Progenitor cell of endocrine pancreas (in vitro differentiated cells): ENCODE measurements at regions not wholly inside any gene's neighbourhood (a gene's known extent, or its start where the extent isn't known, plus 50 kb on each side); places are given as distances from the start of the nearest gene placed in this dataset.
"Not testable (repeated sequence)": the region's sequence is repeated elsewhere in the genome, so short reads cannot be mapped to it uniquely, and the experiment has no call there.

Experiments
- DNase-seq: peaks from one replicate; pipeline ENCODE4 v3.0.0; 2021; ENCODE audit warnings: low spot score; ENCODE audit not compliant: unreplicated experiment
- H3K27ac Mint-ChIP-seq: 2 replicates; pipeline ENCODE4 v1.8.0; 2021; ENCODE audit warnings: mild to moderate bottlenecking, moderate library complexity, mixed read lengths
- H3K27me3 Mint-ChIP-seq: 2 replicates; pipeline ENCODE4 v1.8.0; 2021; ENCODE audit warnings: mixed read lengths
- H3K36me3 Mint-ChIP-seq: 2 replicates; pipeline ENCODE4 v1.8.0; 2022; ENCODE audit warnings: mixed read lengths; ENCODE audit not compliant: insufficient read depth
- H3K4me1 Mint-ChIP-seq: 2 replicates; pipeline ENCODE4 v1.8.0; 2021; ENCODE audit warnings: low read depth, mixed read lengths
- H3K4me3 Mint-ChIP-seq: 2 replicates; pipeline ENCODE4 v1.8.0; 2021; ENCODE audit warnings: low read depth, mild to moderate bottlenecking, moderate library complexity, mixed read lengths
- H3K9me3 Mint-ChIP-seq: 2 replicates; pipeline ENCODE4 v1.8.0; 2021; ENCODE audit warnings: low read depth, mixed read lengths
- TF ChIP-seq, protein P1 (sequence below): fragments of 200-600 bp; sonication (generic); IDR thresholded peaks from one replicate; pipeline ENCODE4 v1.5.0; 2021; ENCODE audit warnings: antibody characterized with exemption, mild to moderate bottlenecking; ENCODE audit not compliant: unreplicated experiment

DNA sequence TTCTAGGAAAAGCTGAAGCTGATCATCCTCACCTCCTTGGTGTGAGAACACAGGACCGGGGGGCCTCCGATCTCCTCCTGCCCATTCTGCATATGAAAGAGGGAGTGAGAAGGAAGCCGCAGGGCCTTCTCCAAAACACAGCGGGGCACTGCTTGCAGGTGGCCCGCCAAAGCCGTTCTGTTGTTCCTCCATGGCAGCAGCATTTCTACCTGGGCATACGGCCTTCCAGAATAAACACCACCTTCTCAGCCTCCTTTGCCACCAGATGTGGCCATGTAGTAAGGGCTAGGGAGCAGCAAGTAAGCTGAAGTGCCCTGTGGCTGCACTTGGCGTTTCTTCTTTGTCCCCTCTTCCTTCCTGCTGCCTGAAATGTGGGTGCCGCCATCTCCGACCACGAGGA is 214.9 kb downstream of the TOMM20 start:
- no peaks in the 10 kb centered on the region for H3K9me3 Mint-ChIP-seq
- peaks cover 36% of the 10 kb centered on the region for H3K4me1 Mint-ChIP-seq
- H3K27ac Mint-ChIP-seq = no peak overlapping the region
- DNase-seq = no peak
- no peaks in the 10 kb centered on the region for H3K27me3 Mint-ChIP-seq
- TF ChIP-seq, protein P1, sequence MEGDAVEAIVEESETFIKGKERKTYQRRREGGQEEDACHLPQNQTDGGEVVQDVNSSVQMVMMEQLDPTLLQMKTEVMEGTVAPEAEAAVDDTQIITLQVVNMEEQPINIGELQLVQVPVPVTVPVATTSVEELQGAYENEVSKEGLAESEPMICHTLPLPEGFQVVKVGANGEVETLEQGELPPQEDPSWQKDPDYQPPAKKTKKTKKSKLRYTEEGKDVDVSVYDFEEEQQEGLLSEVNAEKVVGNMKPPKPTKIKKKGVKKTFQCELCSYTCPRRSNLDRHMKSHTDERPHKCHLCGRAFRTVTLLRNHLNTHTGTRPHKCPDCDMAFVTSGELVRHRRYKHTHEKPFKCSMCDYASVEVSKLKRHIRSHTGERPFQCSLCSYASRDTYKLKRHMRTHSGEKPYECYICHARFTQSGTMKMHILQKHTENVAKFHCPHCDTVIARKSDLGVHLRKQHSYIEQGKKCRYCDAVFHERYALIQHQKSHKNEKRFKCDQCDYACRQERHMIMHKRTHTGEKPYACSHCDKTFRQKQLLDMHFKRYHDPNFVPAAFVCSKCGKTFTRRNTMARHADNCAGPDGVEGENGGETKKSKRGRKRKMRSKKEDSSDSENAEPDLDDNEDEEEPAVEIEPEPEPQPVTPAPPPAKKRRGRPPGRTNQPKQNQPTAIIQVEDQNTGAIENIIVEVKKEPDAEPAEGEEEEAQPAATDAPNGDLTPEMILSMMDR = no peak
- H3K36me3 Mint-ChIP-seq = no peaks in the 10 kb centered on the region
- no peak overlapping the region for H3K4me3 Mint-ChIP-seq

DNA sequence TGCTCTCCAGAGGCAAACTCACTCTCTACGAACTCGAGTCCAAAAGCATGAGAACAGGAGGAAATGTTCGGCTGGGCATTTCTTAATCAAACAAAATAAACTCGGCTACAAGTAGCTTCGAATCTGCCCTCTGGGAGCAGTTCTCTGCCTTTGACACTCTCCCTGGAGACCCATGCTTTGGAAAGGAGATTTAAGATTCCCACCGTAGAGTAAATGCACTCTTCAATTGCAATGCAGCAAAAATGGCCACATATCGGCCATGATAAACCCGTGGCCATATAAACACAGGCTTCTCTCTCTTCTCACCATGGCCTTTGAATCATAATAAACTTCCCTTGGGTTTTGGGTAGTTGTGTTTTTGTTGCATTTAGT is 215.4 kb downstream of the TOMM20 start:
- H3K9me3 Mint-ChIP-seq = no peaks in the 10 kb centered on the region
- TF ChIP-seq, protein P1 = no peak
- H3K4me3 Mint-ChIP-seq = no peak overlapping the region
- peaks cover 35% of the 10 kb centered on the region for H3K4me1 Mint-ChIP-seq
- H3K27ac Mint-ChIP-seq = no peak overlapping the region
- no peak for DNase-seq
- no peaks in the 10 kb centered on the region for H3K27me3 Mint-ChIP-seq
- H3K36me3 Mint-ChIP-seq = no peaks in the 10 kb centered on the region

DNA sequence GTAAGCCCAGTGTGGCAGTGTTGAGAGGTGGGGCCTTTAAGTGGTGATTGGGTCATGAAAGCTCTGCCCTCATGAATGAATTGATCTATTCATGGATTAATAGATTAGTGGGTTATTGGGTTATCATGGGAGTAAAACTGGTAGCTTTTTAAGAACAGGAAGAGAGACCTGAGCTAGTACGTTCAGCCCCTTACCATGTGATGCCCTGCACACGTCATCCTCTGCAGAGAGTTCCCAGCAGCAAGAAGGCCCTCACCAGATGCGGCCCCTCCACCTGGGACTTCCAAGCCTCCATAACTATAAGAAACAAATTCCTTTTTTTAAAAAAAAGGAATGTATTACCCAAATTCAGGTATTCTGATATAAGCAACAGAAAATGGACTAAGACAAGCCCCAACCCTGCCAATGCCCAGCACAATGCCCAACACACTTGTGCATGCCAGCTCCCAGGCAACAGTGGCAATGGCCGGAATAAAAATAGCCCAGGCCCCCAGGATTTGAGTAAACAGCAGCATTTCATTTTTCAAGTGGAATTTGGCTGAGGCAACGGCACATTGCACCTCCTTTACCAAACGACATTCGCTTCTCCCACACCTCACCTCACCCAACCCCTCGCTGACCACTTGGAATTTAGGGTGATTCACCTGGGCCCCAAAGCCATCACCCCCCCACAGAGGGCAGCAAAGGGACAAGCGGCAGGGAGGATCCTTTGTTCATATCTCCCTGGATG is 215.9 kb downstream of the TOMM20 start:
- H3K36me3 Mint-ChIP-seq = no peaks in the 10 kb centered on the region
- no peaks in the 10 kb centered on the region for H3K9me3 Mint-ChIP-seq
- no peak for DNase-seq
- peaks cover 35% of the 10 kb centered on the region for H3K4me1 Mint-ChIP-seq
- H3K27me3 Mint-ChIP-seq = no peaks in the 10 kb centered on the region
- TF ChIP-seq, protein P1 = no peak
- H3K27ac Mint-ChIP-seq = no peak overlapping the region
- no peak overlapping the region for H3K4me3 Mint-ChIP-seq

DNA sequence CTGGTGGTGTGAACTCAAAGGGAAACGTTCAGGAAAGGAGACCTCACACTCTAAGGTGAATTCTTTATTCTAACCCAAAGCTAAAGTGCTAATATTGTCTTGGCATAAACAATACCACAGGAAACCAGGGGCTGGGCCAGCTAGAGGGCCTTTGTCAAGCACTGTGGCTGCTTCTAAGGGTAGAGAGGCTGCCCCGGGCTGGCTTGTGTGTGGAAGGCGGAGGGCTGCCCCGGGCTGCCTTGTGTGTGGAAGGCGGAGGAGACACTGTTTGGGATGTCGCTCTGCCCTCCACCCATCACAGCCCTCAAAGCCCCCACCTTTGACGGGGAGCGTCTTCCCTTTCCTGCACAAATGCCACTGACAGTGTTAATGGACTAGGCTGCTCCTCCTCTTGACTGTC is 216.8 kb downstream of the TOMM20 start:
- H3K36me3 Mint-ChIP-seq = no peaks in the 10 kb centered on the region
- no peak overlapping the region for H3K4me3 Mint-ChIP-seq
- TF ChIP-seq, protein P1 = no peak
- H3K27me3 Mint-ChIP-seq = no peaks in the 10 kb centered on the region
- H3K27ac Mint-ChIP-seq = peak overlapping the region; percentile 6
- H3K4me1 Mint-ChIP-seq = peaks cover 39% of the 10 kb centered on the region
- H3K9me3 Mint-ChIP-seq = no peaks in the 10 kb centered on the region
- no peak for DNase-seq

DNA sequence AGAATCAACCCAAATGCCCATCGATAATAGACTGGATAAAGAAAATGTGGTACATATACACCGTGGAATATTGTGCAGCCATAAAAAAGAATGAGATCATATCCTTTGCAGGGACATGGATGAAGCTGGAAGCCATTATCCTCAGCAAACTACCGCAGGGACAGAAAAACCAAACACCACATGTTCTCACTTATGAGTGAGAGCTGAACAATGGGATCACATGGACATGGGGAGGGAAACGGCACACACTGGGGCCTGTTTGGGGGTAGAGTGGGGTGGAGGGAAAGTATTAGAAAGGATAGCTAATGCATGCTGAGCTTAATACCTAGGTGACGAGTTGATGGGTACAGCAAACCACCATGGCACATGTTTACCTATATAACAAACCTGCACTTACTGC is 217.5 kb downstream of the TOMM20 start:
- H3K36me3 Mint-ChIP-seq, H3K27ac Mint-ChIP-seq, DNase-seq, H3K4me3 Mint-ChIP-seq, H3K9me3 Mint-ChIP-seq, H3K27me3 Mint-ChIP-seq: not testable (repeated sequence)
- peaks cover 39% of the 10 kb centered on the region for H3K4me1 Mint-ChIP-seq

DNA sequence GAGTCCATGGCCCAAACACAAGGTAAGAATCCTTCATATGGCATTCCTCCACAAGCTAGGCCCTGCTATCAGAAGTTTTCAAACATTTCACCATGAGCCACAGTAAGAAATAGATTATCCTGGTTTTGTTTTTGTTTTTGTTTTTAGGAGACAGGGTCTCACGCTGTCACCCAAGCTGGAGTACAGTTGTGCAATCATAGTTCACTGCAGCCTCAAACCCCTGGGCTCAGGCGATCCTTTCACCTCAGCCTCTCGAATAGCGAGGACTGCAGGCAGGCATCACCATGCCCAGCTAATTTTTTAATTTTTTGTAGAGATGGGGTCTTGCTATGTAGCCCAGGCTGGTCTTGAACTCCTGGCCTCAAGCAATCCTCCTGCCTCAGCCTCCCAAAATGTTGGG is 218.8 kb downstream of the TOMM20 start:
- Mint-ChIP-seq H3K27me3 (no peaks in the 10 kb centered on the region), H3K9me3 (no peaks in the 10 kb centered on the region), H3K27ac (no peak overlapping the region), H3K4me1 (peaks cover 32% of the 10 kb centered on the region), H3K4me3 (no peak overlapping the region), H3K36me3 (no peaks in the 10 kb centered on the region)
- no peak for DNase-seq
- TF ChIP-seq, protein P1 = no peak
